Stimulated activated CD8-positive, alpha-beta memory T cell treated with anti-CD3 and anti-CD28 coated beads, Interleukin-15, amount 100 ng/mL, for 48 hours (primary cell): ENCODE measurements at regions not wholly inside any gene's neighbourhood (a gene's known extent, or its start where the extent isn't known, plus 50 kb on each side); places are given as distances from the start of the nearest gene placed in this dataset.

Experiments used
- DNase-seq, 2 donors: peaks; one replicate each; pipeline ENCODE4 v3.0.0-alpha.2; 2020; ENCODE audit warnings: low read depth in 2 of 2

DNA sequence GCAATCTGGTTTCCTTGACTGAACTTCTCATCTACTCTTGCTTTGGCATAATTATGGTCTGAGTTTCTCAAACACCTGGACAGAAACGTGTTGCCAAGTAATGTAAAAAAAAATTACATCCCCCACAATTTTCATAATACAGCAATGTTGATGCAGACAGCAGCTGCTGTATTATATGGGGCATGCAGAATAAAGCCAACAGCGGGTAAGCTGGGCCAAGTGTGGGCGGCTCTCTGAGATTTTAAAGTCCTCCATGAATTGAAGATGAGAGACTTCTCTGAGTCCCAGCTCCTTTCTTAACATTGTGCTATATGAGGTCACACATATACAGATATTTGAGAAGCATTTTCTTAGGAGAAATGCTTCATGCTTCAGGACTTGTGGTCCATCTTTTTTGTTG, 881.2 kb downstream of the GALC start:
- no peak for DNase-seq

DNA sequence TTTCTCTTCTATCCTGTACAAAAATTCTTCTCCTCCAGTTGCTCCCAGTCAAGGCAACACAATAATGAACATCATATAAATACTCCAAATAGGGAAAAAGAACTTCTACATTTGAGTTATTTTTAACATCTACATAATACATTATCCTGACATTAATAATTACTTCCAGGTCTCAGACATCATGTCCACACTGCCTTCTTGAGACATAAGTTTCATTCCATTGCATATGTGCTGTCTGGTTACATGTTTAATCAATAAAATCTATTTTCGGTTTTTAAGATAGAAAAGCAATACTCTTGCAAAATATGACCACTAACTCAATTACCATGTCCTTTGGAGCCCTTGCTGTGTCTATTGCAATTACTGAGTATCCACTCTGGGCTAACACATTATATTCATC, 881.9 kb downstream of the GALC start:
- no peak for DNase-seq

DNA sequence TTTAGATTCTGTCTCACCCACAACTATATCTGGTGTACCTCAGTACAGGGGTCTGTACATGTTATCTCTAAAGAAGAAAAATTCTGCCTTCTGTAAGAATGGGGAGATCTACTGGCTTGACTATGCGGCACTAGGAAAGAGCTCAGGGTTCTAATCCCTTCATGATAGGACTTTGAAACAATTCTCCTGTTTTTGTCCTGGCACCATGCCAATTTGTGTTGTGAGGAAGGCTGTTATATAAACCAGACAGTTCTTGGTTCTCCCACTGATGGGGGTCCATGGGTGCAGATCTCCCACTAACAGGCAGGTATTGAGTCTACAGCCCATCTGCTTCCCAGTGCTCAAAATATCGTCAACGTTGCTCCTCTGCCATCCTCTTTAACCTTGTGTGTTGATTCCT, 883.7 kb downstream of the GALC start:
- DNase-seq: no peak

DNA sequence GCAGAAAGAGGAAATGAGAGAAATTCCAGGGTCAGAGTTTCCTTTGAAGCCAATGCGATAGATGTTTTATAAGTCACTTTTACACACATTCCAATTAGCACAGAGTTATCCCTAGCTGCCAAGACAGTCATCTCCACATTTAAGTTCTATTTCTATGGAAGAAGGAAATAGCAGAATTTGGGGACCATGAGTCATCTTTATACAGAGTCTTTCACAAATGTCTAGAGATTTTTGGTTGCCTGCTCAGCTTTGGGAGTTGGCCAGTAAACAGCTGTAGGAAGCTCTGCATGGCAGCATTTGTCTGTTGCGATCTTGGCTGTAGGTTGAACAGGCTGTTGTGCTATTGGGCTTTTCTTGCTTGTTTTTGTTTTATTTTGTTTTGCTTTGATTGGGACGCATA, 884.3 kb downstream of the GALC start:
- DNase-seq: no peak

DNA sequence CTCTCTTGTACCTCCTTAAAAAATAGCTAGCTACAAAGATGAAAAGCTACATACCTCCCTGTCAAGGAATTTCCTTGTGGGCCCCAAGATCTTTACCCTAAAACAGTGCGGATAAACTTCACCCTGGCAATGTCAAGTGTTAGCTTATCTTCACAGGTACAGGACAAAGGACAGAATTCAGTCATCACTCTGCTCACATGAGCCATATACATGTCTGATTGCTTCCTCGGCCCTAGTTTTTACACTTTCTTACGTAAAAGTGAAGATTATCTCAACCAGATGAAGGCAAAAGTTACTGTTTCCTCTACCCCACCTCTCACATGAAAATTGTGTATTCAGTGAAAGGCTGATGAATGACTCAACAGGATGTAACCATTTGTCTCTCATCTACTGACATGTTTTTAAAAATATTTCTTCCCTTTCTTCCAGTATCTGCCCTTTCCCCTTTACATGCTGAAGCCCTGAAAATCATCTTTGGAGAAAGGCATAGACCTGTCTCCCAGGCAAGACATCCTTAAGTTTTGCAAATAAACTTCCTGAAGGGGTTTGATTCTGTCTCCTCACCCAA, 890.1 kb downstream of the GALC start:
- no peak for DNase-seq

DNA sequence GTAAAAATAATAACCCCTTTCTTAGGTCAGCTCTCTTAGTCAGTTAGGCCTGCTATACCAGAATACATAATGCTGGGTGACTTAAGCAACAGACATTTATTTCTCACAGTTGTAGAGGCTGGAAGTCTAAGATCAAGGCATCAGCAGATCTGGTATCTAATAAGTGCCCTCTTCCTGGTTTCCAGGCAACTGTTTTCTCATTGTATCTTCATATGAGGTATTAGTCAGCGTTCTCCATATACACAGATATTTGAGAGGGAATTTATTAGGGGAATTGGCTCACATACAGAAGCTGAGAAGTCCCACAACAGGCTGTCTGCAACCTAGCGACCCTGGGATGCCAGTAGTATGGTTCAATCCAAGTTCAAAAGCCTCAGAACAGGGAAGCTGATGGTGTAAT, 896.0 kb downstream of the GALC start:
- no peak for DNase-seq

DNA sequence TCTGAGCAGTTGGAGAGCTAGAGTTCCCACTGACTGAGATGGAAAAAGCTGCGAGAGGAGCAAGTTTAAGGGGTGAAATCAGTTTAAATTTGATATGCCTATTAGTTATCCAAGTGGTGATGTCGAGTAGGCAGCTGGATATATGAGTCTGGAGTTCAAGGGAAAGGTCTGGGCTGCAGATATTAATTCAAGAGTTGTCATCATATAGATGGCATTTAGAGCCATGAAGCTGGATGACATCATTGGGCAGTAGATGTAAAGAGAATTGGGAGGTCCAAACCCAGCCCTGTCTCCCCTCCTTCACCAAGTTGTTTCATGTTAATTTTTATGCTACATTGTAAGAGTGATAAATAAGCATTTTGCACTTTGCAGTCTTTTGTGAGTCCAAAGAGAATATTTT, 898.1 kb downstream of the GALC start:
- no peak for DNase-seq

DNA sequence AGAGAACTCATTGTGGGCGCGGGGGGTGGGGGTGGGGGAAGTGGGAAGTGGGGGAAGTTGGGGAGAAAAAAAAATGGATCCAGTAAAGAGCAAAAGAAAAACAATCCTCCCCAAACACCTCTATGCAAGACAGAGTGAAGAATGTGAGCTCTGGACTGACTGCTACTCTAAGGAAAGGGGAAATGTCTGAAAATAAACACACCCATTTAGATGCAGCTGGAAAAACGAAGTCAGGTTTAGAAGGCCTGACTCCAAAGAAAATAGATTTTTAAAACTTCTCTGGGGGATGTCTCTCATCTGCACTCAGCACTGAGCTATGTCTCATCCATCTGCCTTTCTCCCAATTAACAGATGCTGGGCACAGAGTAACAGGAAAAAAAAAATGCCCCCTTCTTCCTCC, 904.4 kb downstream of the GALC start:
- no peak for DNase-seq

DNA sequence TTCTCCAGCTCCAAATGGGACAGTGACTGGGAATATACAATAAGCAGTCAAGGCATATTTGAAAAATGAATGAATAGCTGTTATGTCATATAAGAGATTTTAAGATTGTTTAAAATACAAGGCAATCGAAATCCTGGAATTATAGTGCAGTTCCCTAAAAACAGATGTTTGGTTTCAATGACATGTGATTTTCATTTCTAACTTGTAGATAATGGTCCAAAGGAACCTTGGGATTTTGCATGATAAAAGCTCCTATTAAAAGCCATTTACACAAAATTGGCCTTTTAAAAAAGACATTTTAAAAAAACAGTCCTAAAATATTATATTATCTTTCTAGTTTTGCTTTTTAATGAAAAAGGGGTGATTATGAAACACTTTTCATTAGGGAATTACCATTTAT, 905.1 kb downstream of the GALC start:
- DNase-seq: no peak

DNA sequence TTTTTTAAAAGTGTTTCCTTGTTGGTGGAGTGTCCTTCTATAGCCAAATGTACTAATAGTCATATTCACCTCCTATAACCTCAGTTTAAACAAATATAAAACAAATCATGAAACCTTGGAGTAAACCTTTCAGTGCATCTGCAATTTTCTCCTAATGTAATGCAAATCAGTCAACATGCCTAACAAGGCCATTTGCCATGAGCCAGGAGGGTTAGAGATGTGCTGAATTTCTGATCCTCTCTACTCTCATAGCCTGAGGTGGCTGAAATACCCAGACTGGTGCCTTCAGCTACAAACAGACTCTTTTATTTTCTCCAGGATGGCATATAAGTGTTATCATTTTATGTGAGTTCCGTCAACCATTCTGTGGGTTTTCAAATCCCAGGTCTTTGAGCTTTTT, 908.1 kb downstream of the GALC start:
- no peak for DNase-seq

DNA sequence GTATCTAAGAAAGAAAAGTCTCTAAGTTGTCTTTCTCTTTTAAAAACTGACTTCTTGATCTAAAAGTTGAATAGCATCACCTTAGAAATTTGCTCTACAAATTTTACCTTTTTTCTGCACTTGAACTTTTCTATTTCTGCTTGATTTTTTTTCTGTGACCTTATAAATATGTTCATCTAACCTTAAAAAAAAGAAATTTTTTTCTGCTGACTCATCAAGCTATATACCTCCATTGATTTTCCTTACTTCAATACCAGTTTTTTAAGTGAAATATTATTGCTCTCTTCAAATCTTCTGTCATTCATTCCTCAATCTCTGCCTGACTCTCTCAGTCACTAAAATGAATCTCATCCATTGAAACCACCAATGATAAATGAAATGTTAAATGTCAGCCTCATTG, 910.1 kb downstream of the GALC start:
- no peak for DNase-seq

DNA sequence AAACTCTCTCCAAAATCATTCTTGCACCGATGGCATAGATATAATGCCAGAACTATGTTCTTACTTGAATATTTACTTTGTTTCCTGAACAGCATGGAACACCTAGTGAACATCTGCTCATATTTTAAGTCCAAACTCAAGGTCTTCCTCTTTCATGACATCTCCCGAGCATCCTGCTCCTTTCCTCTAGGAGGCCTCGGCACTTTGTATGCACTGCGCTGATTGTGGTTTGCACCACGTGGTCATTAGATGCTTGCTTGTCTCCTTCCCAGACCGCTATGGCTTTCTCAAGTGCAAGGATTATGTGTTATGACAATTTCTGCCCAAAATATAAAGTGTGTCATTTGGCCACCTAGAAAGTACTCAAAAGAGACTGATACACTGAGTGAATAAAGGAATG, 912.0 kb downstream of the GALC start:
- no peak for DNase-seq

DNA sequence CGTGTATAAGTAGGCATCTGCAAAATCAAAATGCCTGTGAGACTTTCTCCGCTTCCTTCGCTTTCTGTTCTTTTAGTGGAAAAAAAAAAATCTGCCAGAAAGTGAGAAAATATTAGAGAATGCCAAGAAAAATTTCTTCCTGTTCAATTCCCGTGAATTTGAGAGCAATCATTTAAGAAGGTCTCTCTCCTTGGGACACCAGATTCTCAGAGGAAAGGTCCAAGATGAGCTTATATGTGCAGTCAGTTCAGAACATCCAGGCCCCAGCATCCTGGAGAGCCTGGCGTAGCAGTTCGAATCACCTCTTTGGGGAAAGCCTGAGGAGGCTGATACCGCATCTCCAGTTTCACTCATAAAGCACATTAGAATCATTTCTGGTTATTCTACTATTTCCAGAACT, 912.8 kb downstream of the GALC start:
- DNase-seq: no peak

DNA sequence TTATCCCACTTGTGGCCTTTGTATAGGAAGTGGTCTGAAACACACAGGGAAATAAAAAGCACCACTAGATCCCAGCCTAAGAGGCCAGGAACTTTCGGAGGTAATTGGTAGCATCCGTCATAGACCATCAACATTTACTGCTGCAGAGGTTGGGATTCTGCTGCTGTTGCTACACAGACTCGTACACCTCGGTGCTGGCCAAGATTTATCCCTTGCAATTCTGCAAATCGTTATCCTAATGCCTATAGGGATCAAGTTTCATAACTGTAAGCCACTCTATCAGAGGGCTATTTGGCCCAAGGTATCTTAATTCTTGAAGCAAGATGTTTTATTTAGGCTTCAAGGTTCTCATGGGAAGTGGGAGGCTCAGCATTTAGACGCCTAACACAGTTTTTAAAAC, 913.6 kb downstream of the GALC start:
- no peak for DNase-seq

DNA sequence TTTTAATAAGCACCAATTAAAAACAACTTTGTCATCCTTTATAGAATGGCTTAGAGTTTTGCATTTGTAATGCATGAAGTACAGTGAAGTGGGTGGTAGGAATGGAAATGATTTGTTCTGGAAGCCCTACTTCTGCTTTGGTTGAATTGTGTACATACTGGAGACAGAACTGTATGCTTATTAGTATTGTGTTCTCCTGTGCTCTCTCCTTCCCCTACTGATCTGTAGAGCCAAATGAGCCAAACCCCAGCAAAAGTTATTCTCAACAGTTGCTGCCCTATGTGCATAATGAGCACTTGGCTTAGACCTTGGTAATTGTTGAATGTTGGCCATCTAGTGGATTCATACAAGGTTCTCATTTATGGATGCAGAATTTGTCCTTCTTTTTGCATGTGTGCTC, 916.1 kb downstream of the GALC start:
- no peak for DNase-seq

DNA sequence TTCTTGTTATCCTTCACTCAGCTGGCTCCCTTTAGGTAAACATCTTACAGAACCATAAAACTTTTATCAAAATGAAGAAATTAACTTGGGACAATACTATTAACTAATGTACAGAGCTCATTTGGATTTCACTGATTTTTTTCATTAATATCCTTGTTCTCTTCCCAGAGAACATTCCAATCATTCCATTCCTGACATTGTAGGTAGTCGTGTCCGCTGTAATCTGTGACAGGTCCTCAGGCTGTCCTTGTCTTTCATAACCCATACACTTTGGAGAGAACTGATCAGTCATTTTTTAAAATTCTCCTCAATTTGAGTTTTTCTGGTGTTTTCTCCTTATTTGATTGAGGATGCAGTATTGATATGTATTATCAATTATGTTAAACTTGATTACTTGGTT, 916.8 kb downstream of the GALC start:
- DNase-seq: no peak

DNA sequence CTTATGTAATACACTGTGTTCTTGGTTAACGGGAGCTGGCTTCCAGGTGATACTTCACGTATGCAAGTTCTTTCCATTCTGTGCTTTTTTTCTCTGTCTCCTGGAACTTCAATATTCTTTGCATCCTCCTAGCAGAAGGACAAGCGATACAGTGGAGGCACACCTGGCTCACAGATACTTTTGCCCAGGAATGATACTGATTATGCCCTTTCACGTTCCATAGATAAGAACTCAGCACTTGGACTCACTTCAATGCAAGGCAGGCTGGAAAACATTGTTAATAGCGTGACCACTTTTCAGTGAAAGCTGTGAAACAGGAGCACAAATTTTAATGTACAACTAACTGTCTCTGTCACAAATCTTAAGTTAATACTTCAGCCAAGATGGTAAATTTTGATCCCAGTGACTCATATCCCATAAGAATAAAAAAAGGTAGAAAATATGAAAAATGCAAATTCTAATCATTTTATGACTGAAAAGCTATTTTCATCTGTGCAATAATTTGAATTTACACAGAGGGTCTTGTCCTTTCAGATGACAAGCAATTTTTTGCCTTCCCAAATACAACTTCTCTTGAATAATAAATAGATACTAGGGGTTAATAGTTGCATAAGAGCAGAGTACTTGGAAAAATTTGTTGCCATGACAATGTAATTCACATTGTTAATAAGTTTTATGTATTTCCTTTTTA, 919.0 kb downstream of the GALC start:
- DNase-seq: no peak

DNA sequence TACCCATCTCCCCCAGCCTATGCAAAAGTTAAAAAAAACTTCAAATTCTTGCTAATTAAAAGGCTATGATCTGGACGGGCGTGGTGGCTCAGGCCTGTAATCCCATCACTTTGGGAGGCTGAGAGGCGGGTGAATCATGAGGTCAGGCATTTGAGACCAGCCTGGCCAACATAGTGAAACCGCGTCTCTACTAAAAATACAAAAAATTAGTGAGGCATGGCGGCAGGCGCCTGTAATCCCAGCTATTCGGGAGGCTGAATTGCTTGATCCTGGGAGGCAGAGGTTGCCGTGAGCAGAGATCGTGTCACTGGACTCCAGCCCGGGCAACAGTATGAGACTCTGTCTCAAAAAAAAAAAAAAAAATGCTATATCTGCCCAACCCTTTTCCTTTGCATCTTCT, 925.4 kb downstream of the GALC start:
- no peak for DNase-seq

DNA sequence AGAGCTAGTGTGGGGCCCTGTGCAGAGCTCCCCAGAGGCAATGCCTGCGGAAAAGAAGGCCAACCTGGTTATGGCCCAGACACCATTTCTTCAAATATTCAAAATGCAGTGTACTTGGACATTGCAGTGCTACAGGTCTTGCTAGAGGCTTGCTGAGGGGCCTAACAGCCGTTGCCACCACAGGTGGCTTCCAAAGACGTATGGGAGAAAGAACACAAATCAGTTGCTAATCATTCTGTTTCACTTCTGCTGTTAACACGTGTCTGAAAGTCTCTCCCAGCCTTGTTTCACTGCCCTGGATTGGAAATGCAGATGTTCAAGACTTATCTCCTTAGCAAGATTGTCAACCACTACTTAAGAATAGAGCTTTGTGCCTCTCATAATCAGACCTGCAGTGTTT, 925.9 kb downstream of the GALC start:
- DNase-seq: no peak

DNA sequence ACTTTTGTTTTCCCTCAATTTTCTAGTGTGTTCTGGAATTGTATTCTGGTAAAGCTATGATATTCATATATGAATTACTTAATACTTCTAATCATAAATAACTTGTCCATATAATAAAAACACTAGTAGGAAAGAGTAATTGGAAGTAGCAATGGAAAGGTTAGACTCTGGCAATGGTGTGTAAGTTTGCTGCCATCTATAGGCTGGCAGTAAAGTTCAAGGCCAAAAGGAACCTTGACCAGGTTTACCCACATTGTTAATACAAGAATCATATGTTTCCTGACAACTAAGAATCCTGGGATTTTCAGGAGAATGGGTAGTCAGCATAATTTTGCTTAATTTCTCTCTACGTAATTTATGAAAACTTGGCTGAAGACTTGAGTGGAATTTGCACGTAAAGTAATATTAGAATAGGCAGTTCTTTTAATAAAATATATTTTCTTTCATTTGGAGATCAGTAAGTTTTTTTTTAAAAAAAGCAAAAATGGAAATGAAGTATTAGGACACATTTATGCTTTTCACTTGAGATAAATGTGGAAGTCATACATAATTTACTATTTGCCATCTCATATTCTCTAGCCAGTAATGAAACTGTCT, 926.7 kb downstream of the GALC start:
- no peak for DNase-seq

DNA sequence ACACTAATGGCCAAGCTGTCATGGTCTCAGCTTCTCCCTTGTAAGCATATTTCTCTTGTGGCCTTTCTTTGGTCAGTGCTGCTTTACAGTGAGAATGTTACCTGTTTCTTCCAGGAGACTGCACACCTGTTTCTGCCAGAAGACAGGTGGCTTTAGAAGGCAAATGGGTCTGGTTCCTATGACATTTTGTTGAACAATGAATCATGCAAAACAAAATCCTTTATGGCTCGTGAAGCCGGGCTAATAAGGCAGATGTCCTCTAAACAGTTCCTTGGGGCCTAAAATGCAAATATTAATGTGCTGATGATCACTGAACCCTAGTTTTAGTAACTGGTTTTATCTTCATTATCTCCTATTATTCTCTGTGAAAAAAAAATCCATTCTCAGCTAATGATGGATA, 927.6 kb downstream of the GALC start:
- no peak for DNase-seq

DNA sequence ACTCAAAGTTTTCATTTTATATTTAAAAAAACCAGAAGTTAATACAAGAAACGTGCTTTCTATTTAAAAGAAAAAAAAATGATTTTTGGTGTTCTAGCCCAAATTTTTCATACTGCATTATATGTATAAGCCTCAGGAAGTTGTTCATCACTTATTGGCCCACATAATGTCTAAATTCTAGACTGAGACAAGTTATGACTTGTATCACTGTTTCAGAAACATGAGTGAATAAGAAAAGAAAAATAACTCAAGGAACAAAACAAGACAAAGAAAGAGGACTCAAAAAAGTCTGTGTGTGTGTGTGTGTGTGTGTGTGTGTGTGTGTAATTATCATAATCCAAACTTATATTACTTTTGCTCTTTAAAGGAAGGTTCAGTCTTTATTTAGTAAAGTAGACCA, 929.8 kb downstream of the GALC start:
- no peak for DNase-seq

DNA sequence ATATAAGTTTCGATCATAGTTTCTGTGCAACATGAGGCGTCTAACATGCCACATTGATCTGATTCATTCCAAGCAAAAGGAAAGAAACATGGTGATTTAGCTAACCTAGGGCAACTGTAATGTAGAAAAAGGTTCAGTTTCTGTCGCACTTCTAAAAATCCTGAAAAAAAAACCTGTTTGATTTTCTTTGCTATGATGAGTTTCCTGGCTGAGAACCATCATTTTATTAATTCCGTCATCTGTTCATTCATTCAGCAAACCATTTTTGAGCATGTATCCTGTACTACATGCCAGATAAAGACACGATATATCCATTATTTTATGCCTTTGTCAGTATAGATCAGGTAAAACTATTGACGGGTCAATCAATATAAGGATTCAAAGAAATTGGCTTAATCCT, 932.6 kb downstream of the GALC start:
- no peak for DNase-seq
